22Rv1 (cell line): ENCODE measurements at regions not wholly inside any gene's neighbourhood (a gene's known extent, or its start where the extent isn't known, plus 50 kb on each side); places are given as distances from the start of the nearest gene placed in this dataset.
"Not testable (repeated sequence)": the region's sequence is repeated elsewhere in the genome, so short reads cannot be mapped to it uniquely, and the experiment has no call there.

Source experiments
- ZFX ChIP-seq: fragments of 450-650 bp; IDR thresholded peaks from 2 replicates; pipeline ENCODE4 v1.6.1; 2017; ENCODE audit warnings: antibody characterized with exemption, borderline replicate concordance
- TF ChIP-seq, protein P1 (sequence below): fragments of 450-650 bp; IDR thresholded peaks from 2 replicates; pipeline ENCODE4 v1.5.1; 2017; ENCODE audit warnings: mild to moderate bottlenecking

DNA sequence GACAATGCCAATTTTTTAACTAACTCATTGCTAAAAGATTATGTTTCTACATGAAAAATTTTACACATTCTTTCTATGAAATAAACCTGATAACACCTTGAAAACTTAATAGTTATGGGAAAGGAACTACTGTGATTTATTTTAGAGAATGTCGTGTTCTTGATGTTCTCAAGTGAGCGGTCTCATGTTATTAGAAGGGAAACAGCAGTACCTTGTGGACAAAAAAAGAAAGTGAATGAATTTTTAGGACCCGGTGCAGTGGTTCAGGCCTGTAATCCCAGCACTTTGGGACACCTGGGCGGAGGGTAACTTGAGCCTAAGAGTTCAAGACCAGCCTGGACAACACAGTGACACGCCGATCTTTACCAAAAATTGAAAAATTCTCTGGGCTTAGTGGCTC, 908.5 kb upstream of the DEFB115 start:
- TF ChIP-seq, protein P1, sequence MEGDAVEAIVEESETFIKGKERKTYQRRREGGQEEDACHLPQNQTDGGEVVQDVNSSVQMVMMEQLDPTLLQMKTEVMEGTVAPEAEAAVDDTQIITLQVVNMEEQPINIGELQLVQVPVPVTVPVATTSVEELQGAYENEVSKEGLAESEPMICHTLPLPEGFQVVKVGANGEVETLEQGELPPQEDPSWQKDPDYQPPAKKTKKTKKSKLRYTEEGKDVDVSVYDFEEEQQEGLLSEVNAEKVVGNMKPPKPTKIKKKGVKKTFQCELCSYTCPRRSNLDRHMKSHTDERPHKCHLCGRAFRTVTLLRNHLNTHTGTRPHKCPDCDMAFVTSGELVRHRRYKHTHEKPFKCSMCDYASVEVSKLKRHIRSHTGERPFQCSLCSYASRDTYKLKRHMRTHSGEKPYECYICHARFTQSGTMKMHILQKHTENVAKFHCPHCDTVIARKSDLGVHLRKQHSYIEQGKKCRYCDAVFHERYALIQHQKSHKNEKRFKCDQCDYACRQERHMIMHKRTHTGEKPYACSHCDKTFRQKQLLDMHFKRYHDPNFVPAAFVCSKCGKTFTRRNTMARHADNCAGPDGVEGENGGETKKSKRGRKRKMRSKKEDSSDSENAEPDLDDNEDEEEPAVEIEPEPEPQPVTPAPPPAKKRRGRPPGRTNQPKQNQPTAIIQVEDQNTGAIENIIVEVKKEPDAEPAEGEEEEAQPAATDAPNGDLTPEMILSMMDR: peak; percentile 22; the same call in 1 of the 2 replicates
- TF ChIP-seq ZFX: not testable (repeated sequence)
